ENCODE measurements at regions not wholly inside any gene's neighbourhood (a gene's known extent, or its start where the extent isn't known, plus 50 kb on each side); places are given as distances from the start of the nearest gene placed in this dataset.

GRCh38 chr1:53400761-53401674 lies 58.2 kb upstream of the DMRTB1 start:
- Histone ChIP-seq H3K4me1 (ENCODE audit: control insufficient read depth, extremely low read depth, insufficient read depth, low read length) (no peaks in the 10 kb centered on the region), H3K27me3 (ENCODE audit: control insufficient read depth, insufficient read depth, low read length) (peaks cover 44% of the 10 kb centered on the region), H3K79me2 (ENCODE audit: control insufficient read depth, insufficient read depth, low read length) (no peaks in the 10 kb centered on the region), H3K4me2 (ENCODE audit: extremely low read depth, insufficient read depth, low read length) (no peak overlapping the region), H3K4me3 (replicated peaks in 1 of 4; ENCODE audit: control extremely low read depth in 1 of 4, insufficient read depth in 1 of 4, low read depth in 3 of 4, low read length in 4 of 4) (no peak overlapping the region), H3K9me3 (ENCODE audit: control insufficient read depth, insufficient read depth, low read depth, low read length) (no peaks in the 10 kb centered on the region), H3K9ac (ENCODE audit: insufficient read depth, low read length) (no peak overlapping the region), H2AFZ (ENCODE audit: low read length) (no peak overlapping the region), H3K27ac (ENCODE audit: insufficient read depth, low read length) (no peak overlapping the region), H4K20me1 (ENCODE audit: control insufficient read depth, extremely low read depth, insufficient read depth, low read length) (no peaks in the 10 kb centered on the region), H3K36me3 (ENCODE audit: control insufficient read depth, insufficient read depth, low read length) (no peaks in the 10 kb centered on the region)
- no peak for DNase-seq (ENCODE audit: low read depth in 2 of 2)
- no peak for TF ChIP-seq EZH2 (IDR thresholded peaks at IDR 0.05; ENCODE audit: low read length, missing control alignments)

GRCh38 chr1:53401813-53402745 lies 57.1 kb upstream of the DMRTB1 start:
- Histone ChIP-seq H3K36me3 (ENCODE audit: control insufficient read depth, insufficient read depth, low read length) (no peaks in the 10 kb centered on the region), H3K9me3 (ENCODE audit: control insufficient read depth, insufficient read depth, low read depth, low read length) (no peaks in the 10 kb centered on the region), H3K27me3 (ENCODE audit: control insufficient read depth, insufficient read depth, low read length) (peaks cover 43% of the 10 kb centered on the region), H3K27ac (ENCODE audit: insufficient read depth, low read length) (no peak overlapping the region), H3K4me3 (replicated peaks in 1 of 4; ENCODE audit: control extremely low read depth in 1 of 4, insufficient read depth in 1 of 4, low read depth in 3 of 4, low read length in 4 of 4) (no peak overlapping the region), H4K20me1 (ENCODE audit: control insufficient read depth, extremely low read depth, insufficient read depth, low read length) (no peaks in the 10 kb centered on the region), H3K4me1 (ENCODE audit: control insufficient read depth, extremely low read depth, insufficient read depth, low read length) (no peaks in the 10 kb centered on the region), H3K4me2 (ENCODE audit: extremely low read depth, insufficient read depth, low read length) (no peak overlapping the region), H3K9ac (ENCODE audit: insufficient read depth, low read length) (no peak overlapping the region), H3K79me2 (ENCODE audit: control insufficient read depth, insufficient read depth, low read length) (no peaks in the 10 kb centered on the region), H2AFZ (ENCODE audit: low read length) (no peak overlapping the region)
- no peak for DNase-seq (ENCODE audit: low read depth in 2 of 2)
- TF ChIP-seq EZH2 (IDR thresholded peaks at IDR 0.05; ENCODE audit: low read length, missing control alignments): no peak
- no peak for TF ChIP-seq CTCF (conservative IDR thresholded peaks at IDR 0.05 in 1 of 2, IDR thresholded peaks at IDR 0.05 in 1 of 2; ENCODE audit: low read depth in 1 of 2, low read length in 2 of 2)

- Histone ChIP-seq H3K4me2 (ENCODE audit: extremely low read depth, insufficient read depth, low read length) (no peak overlapping the region), H3K4me1 (ENCODE audit: control insufficient read depth, extremely low read depth, insufficient read depth, low read length) (no peaks in the 10 kb centered on the region)
- TF ChIP-seq EZH2 (IDR thresholded peaks at IDR 0.05; ENCODE audit: low read length, missing control alignments) (no peak), CTCF (conservative IDR thresholded peaks at IDR 0.05 in 1 of 2, IDR thresholded peaks at IDR 0.05 in 1 of 2; ENCODE audit: low read depth in 1 of 2, low read length in 2 of 2) (no peak)
Observed at GRCh38 chr1:53402891-53403655, 56.1 kb upstream of the DMRTB1 start.

More at GRCh38 chr1:53402891-53403655, 56.1 kb upstream of the DMRTB1 start:
- no peaks in the 10 kb centered on the region for H4K20me1 ChIP-seq (ENCODE audit: control insufficient read depth, extremely low read depth, insufficient read depth, low read length)
- no peaks in the 10 kb centered on the region for H3K36me3 ChIP-seq (ENCODE audit: control insufficient read depth, insufficient read depth, low read length)
- no peak overlapping the region for H3K9ac ChIP-seq (ENCODE audit: insufficient read depth, low read length)
- H3K79me2 ChIP-seq (ENCODE audit: control insufficient read depth, insufficient read depth, low read length): no peaks in the 10 kb centered on the region
- H3K27me3 ChIP-seq (ENCODE audit: control insufficient read depth, insufficient read depth, low read length): peaks cover 41% of the 10 kb centered on the region
- H3K27ac ChIP-seq (ENCODE audit: insufficient read depth, low read length): no peak overlapping the region
- DNase-seq (ENCODE audit: low read depth in 2 of 2): no peak
- no peaks in the 10 kb centered on the region for H3K9me3 ChIP-seq (ENCODE audit: control insufficient read depth, insufficient read depth, low read depth, low read length)
- H3K4me3 ChIP-seq (replicated peaks in 1 of 4; ENCODE audit: control extremely low read depth in 1 of 4, insufficient read depth in 1 of 4, low read depth in 3 of 4, low read length in 4 of 4): no peak overlapping the region
- H2AFZ ChIP-seq (ENCODE audit: low read length): no peak overlapping the region

Data from fibroblast of lung (primary cell).